RCC 7860 (cell line): ENCODE measurements at regions not wholly inside any gene's neighbourhood (a gene's known extent, or its start where the extent isn't known, plus 50 kb on each side); places are given as distances from the start of the nearest gene placed in this dataset.

ENCODE experiments used
- DNase-seq: peaks from one replicate; pipeline ENCODE4 v3.0.0-alpha.2; 2015; ENCODE audit warnings: low spot score
- FAIRE-seq: peaks from 2 replicates; lab custom pipeline; 2012; peaks lifted over from hg19 to GRCh38; lab: Jason Lieb, UNC

DNA sequence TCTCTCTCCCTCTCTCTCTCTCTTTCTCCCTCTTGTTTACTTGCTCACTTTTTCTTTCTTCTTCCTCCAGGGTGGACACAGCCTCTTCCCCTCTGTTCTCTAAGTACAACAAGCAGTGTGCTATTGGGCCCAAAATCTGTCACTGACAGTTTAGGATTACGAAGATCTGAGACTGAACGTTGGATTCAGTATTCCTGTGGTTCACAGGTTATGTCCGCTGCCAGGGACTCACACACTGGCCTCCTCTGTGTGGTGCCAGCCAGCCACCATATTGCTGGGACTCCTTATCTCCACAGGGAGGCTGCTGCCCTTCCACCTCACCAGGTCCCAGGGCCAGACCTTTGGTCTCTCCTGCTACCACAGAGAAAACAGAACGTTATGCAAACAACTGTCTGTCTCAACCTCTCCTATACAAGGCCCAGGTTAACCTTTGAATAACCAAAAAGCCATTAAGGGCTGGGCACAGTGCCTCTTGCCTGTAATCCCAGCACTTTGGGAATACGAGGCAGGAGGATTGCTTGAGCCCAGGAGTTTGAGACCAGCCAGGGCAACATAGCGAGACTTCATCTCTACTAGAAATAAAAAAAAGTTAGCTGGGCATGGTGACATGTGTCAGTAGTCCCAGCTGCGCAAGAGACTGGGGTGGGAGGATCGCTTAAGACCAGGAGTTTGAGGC lies 171.9 kb upstream of the RAB4A start:
- FAIRE-seq (no peak), DNase-seq (no peak)

DNA sequence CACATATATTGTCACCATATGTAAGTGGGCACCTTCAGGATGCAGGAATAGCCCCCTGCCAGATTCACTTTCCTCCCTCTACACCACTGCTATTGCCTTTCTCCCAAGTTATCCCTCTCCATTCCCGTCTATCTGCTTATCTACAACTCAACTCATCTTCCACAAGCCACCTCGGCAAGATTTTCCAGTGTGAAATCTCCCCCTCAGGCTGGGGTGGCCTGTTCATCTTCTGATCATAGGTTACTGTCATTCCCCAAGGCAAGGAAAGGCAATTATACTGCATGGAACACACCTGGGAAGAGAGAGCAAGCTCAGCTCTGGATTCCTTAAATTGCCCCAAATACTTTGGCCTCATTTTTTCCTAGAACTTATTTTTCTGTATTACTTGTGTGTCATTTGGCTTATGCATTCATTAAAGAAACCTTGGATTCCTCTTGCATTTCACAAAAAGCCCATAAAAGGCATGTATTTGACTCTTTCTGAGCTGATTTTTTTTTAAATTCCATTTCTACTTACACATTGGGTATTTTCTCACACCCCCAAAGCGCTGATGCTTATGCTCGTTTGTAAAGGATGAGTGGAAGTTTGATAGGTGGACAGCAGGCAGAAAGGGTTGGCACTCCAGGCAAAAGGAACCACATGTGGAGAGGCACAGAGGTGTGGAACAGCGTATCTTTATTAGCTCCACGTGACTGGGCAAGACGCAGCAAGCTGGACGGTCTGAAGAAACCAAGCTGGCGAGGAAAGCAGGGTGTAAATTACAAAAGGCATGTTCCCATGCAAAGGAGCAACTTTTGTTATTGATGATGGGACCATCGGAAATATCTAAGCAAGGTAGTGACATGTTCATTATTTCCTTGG lies 169.7 kb upstream of the RAB4A start:
- DNase-seq (no peak), FAIRE-seq (no peak)

DNA sequence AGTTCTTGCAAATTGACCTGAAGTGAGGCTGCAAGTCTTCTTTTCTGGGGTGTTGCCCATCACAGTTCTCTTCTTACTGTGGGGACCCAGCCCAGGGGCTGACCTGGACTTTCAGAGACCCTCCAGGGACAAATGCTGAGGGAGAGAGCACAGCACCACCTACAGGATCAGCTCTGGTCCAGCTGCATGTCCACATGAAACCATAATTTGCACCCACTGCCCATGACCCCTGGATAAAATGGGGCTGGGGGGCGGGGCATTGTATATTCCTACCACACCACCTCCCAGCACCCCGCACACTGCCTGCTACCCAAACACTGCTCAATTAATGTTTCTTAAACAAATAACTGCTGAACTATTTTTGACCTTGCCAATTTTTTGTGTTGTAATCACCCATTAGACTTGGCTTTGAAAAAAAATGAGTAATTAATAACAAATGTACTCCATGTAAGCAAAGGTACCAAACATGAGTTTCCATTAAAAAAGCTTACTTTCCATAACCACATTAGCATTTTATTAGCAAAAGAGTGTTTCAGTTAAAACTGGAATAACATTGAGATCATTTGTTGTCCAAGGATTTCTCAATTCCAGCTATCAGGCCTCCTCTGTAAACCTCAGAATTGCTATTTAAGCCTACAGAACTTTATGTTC lies 168.0 kb upstream of the RAB4A start:
- DNase-seq: no peak
- no peak for FAIRE-seq

DNA sequence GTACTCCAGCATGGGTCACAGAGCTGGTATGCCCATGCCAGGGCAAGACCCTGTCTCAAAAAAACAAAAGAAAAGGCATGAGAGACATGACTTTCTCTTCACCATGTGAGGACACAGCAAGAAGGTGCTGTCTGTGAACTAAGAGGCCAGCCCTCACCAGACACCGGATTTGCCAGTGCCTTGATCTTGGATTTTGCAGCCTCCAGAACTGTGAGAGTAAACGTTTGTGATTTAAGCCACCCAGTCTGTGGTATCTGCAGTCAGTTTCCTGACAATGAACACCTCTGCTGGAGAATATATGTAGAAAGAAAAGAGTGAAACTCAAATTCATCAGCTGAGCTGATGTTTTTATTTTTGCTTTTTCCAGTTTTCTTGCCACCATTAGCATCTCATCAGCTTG lies 166.3 kb upstream of the RAB4A start:
- no peak for FAIRE-seq
- DNase-seq: no peak

DNA sequence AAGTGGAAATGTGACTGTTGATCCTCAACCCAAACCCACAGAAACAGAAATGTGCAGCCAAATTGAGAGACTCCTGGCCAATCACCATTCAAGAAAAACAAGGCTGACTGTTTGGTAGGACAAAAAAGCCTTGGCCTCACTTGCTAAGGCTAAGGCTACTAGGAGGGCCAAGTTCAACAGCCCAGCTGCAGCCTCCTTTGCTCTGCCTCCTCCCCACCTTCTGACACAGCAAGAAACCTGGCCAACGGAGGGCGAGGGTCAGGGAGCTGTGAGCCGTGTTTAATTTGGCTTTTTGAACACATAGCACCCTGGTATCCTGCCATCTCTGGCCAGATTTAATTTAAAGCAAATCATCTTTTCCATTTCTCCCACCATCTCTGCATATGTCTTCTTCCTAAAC lies 165.8 kb upstream of the RAB4A start:
- FAIRE-seq: no peak

DNA sequence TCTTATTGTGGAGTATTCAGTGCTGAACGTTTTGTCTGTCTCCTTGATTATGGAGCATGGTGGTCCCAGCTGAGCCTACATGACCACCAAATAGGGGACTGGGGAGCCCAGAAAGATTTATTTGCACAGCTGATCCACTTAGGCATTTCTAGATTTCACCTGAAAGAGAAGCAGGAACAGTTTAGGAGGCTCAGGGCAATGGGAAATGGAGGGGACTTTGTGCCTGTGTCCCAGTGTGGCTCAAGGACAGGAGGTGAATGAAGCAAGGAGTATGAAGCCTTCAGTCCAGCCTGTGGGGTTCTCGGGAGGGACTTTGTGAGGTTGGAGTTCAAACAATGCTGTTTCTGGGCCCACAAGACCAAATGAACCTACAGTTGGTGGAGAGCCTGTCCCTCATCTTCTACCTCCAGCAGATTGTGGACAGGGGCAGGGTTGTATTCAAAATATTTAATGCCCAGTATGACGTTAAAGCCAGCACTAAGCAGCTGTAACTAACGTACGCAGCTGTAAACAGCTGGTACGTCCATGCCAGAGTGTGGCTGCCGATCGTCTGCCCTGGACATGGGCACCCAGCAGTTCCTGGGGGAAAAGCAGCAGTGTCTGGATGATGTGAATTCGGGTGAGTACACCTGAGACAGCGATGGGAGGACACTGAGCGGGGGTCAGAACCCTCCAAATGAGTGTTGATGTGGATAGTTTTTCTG lies 164.9 kb upstream of the RAB4A start:
- DNase-seq: no peak

More for the DNA sequence above, 165.8 kb upstream of the RAB4A start:
- no peak for DNase-seq

DNA sequence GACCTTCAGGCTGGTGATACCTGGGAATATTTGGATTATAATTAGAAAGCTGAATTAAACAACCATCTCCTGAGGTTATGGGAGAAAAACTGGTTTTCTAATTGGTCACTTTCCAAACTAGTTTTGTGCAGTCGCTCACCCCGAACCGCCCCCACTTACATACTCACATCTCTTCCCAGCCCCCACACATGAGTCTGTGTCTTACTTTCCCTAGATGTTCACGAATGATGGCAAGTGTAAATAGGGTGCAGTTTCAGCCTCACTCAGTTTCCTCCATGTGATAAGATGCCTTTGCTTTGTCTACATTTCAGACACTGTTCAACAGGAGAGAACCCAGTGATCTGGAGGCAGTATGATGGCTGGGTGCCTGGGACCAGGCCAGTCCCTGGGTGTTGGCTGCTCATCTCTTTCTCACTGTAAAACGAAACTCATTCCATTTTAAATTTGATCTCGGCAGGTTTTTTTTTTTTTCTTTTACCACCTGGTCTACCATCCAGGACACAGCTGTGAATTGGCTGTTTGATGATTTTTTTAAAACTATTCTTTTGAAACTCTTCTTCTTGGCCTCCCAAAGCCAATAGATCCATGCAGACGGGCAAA lies 164.3 kb upstream of the RAB4A start:
- FAIRE-seq (no peak), DNase-seq (no peak)

More for the DNA sequence above, 164.9 kb upstream of the RAB4A start:
- FAIRE-seq: no peak

DNA sequence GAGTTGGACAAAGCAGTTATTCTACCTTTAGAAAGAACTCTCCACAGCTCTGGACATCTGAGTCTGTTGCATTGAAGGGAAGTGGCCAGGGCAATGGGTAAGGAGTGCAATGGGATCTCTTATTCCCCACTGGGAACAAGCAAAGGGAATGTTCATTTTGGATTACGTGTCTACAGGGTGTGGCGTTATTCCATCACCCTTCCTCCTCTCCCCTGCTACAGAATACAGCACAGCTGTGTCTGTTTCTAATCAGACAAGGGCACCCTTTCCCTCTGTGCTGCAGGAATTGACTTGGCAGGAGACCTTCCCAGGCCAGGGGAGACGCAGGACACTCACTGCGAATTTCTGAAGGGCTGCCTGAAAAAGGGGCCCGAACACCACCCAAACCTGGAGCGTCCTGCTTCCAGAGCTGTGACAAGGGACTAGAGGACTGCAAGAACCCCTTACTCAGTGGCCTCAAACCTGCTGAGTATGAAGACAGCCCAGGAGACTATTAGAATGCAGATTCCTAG lies 163.6 kb upstream of the RAB4A start:
- DNase-seq (no peak), FAIRE-seq (no peak)

DNA sequence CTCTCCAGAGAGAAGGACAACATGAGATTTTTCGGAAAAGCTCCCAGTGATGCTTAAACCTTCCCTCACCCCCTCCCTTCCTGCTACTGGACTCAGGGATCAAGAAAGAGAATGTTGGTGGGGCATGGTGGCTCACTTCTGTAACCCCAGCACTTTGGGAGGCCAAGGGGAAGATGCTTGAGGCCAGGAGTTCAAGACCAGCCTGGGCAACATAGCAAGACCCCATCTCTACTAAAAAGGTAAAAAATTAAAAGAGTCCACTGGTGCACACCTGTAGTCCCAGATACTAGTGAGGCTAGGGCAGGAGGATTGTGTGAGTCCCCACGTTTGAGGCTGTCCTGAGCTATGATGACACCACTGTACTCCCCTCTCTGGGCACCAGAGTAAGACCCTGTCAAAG lies 162.9 kb upstream of the RAB4A start:
- no peak for FAIRE-seq
- DNase-seq: no peak

DNA sequence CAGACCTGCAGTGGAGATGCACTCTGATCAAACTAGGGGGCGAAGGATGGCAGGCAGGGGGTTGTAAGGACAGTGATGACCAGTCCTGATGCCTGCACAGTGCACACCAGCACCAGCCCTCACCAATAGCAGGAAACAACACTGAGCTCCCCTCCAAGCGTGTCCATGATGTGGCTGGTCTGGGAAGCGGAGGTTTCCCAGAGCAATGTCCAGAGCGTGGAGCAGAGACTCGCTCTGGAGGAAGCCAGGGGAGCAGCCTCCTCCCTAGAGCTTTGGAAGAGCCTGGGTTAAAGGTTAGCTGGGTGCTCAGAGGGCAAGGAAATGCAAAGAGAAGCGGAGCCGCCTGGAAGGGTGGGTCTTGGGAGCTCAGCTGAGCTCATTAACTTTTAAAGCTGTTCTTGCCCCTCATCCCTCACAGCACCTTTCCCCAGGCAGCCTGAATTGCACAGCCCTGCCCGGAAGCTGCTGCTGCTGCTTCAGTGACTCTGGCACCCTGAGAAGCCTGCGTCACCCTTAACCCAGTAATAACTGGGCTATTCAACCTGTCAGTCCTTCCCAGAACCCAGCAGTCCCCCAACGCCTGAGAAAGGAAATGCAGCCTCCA lies 162.2 kb upstream of the RAB4A start:
- no peak for FAIRE-seq
- DNase-seq: peak; percentile 16

DNA sequence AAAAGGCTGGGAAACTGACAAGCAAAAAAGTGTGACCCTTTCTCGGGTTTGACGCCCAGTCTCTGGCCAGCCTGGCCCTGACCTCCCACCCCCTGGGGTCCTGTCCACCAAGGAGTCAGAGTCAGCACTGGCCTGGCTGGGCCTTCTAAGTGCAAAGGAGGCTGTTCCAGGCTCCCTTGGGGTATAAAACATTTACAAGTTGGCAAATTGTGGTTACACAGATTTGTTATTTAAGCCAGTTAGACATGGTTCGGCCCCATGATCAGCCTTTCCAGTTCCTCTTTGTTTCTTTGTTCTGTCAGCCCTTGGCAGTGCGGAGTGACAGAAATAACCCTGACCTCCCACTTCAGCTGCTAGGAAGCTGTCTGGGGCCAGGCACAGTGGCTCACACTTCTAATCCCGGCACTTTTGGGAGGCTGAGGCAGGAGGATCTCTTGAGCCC lies 161.6 kb upstream of the RAB4A start:
- no peak for DNase-seq
- no peak for FAIRE-seq

DNA sequence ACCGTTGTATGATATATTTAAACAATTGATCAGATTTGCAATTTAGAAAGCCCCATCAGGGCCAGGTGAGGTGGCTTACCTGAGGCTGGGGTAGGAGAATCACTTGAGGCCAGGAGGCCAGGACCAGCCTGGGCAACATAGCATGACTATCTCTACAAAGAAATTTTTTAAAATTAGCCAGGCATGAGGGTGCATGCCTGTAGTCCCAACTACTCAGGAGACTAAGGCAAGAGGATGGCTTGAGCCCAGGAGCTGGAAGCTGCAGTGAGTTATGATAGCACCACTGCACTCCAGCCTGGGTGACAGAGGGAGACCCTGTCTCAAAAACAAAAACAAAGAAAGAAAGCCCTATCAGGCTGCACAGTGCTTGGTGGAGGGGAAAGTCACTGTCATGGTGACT lies 159.9 kb upstream of the RAB4A start:
- FAIRE-seq: no peak
- DNase-seq: no peak

DNA sequence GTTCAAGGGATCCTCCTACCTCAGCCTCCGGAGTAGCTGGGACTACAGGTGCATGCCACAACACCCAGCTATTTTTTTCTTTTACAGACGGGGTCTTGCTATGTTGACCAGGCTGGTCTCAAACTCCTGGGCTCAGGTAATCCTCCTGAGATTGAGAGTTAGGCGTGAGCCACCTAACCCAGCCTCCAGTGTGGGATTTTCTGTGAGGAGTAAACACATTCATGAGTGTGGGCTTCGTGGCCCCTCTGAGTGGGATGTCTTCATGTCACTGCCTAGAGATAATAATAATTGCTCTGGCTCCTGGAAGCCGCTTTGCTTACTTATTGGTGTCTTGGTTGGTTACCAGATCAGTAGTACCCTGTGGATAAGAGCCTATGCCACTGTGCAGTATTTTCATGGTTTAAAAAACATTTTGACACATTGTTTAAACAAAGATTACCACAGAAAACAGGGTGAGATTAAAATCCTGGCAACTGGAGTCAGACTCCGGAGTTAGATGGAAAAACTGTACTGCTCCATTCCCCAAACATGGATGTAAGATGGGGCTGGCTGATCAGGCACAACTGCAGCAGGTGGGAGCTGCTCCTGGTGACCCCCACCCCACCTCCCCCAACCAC lies 159.1 kb upstream of the RAB4A start:
- FAIRE-seq: no peak
- DNase-seq: no peak

DNA sequence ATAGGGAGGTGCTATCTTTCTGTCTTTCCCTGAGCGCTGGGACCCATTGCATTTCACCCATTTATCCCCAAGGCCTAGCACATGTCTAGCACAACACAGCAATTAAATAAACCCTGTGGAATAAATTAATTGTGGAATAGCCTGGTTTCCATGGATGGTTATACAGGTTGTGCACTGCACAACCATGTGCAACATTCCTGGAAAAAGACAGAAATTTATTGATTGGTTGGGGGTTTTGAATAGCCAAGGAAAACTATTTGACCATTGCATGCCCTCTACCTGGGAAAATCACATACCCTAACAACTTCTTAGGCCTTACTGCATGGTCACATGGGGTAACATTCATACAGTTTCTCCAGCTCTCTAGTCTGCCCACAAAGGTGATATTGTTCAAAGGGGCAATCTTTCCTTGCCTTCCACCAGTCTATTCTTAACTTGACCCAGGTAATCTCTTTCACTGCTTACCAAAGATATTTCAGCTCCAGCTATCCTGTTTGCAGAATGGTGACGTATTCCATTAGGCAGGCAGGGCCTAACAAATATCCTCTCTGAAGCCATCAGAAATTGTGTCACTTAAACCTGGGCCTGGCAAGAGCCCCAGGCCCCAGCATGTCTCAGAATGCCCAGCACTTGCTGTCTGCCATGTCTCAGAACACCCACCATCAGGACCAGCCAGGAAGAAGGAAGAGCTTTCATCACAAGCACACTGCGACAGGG lies 157.9 kb upstream of the RAB4A start:
- FAIRE-seq (no peak), DNase-seq (no peak)

DNA sequence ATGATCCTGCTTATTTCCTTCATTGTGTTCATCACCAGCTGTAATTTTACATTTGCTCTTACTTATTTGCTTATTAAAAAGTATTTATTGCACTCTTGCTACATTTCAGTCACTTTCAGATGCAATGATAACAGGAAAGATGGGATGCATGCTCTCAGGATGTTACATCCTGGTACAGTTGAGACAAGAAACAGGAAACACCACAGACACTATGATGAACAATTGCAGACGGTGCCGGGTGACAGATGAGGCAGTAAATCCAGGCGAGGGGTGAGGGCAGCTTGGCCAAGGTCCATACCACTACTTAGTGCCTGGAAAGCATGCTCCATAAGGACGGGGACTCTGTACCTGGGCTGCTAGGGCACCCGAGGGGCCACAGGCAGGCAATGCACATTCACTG lies 156.6 kb upstream of the RAB4A start:
- DNase-seq (peak; percentile 57), FAIRE-seq (no peak)

DNA sequence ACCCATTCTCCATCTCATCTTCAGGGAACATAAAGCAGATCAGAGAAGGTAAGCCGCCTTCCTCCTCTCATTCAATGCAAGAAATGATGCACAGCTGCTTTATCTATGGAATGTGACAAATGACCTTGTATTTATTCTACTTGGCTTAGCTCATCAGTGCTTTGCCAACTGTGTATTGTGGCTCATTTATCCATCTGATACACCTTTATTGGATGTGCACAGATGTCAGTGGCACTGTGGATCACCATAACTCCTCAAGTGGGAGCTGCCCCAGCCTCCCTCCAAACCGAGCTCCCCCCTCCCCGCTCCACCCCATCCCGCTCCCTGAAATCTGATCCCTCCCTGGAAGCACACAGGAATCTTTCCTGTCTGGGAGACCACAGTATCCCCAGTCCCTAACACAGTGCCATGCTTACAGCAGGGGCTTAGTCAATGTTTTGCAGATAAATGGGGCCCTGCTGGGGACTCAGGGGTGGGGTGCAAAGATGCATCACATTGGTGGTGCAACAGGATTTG lies 156.0 kb upstream of the RAB4A start:
- FAIRE-seq: no peak
- no peak for DNase-seq

DNA sequence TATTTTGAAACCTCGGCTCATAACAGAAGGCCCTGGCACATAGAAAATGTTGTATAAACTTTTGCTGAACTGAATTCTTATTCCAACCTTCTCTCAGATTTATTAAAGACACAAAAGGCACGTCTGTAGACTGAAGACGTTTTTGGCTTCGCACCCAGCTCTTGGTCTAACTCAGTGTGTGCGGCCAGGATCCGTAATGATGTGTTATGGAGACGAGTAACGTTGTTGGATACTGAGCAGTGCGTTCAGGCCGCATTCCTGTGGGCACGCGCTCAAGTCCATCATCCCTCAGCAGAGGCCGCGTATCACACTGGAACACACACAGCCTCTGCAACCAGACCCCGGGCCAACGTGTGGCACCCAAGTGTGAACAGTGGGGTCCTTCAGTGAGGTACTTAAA lies 154.8 kb upstream of the RAB4A start:
- DNase-seq (no peak), FAIRE-seq (no peak)

DNA sequence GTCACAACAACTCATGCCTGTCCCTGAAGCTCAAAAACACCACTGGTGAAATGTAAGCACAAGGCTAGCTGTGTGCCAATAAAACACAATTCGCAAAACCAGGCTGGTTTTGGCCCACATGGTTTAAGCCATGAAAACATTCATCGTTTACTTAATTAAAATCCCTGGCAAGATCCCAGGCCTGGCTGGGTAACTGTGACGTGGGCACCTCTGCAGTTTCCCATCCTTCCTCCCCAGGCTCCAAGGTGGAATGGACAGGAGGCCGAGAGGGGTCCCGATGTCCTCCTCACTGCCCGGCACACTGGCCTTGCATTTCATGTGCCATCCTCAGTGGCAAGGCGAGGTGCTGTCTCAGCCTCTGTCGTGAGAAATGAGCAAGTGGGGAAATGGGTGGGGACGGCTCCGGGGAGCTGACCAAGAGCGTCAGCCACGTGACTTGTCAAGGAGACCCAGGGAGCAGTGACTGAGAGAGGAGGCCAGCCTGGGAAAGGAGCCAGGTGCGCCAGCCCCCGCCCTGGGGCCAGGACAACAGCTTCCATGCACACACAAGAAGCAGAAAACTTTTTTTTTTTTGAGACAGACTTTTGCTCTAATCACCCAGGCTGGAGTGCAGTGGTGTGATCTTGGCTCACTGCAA lies 153.1 kb upstream of the RAB4A start:
- DNase-seq (peak; percentile 30), FAIRE-seq (no peak)
